22Rv1 (cell line): ENCODE measurements at regions not wholly inside any gene's neighbourhood (a gene's known extent, or its start where the extent isn't known, plus 50 kb on each side); places are given as distances from the start of the nearest gene placed in this dataset.

Experiments used
- ZFX ChIP-seq: fragments of 450-650 bp; IDR thresholded peaks from 2 replicates; pipeline ENCODE4 v1.6.1; 2017; ENCODE audit warnings: antibody characterized with exemption, borderline replicate concordance
- TF ChIP-seq, protein P1 (sequence below): fragments of 450-650 bp; IDR thresholded peaks from 2 replicates; pipeline ENCODE4 v1.5.1; 2017; ENCODE audit warnings: mild to moderate bottlenecking

DNA sequence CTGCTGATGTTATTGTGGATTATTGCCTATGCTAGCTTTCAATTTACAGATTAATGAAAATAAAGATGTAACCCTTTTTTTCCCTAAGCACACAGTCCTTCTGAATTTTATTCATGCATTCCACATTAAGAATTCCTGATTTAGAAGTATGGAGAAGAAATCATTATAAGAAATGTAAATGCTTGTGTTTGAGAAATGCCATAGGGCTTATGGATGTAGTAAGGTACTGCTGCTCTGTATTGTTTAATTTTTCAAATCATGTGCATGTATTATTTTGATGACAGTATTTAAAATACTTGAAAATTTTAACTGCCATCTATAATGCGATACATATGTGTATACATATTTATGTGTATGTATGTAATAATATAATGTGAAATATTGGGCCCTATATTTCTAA, 167.1 kb upstream of the SOX5 start:
- TF ChIP-seq, protein P1, sequence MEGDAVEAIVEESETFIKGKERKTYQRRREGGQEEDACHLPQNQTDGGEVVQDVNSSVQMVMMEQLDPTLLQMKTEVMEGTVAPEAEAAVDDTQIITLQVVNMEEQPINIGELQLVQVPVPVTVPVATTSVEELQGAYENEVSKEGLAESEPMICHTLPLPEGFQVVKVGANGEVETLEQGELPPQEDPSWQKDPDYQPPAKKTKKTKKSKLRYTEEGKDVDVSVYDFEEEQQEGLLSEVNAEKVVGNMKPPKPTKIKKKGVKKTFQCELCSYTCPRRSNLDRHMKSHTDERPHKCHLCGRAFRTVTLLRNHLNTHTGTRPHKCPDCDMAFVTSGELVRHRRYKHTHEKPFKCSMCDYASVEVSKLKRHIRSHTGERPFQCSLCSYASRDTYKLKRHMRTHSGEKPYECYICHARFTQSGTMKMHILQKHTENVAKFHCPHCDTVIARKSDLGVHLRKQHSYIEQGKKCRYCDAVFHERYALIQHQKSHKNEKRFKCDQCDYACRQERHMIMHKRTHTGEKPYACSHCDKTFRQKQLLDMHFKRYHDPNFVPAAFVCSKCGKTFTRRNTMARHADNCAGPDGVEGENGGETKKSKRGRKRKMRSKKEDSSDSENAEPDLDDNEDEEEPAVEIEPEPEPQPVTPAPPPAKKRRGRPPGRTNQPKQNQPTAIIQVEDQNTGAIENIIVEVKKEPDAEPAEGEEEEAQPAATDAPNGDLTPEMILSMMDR: no peak
- no peak for TF ChIP-seq ZFX
